HEK293 (cell line): ENCODE measurements at regions not wholly inside any gene's neighbourhood (a gene's known extent, or its start where the extent isn't known, plus 50 kb on each side); places are given as distances from the start of the nearest gene placed in this dataset.

Source experiments
- HOXA7 ChIP-seq: sonication (generic); formaldehyde crosslinking; IDR thresholded peaks from 2 replicates; pipeline ENCODE4 v1.8.1; 2022; ENCODE audit warnings: missing genetic modification reagents, borderline replicate concordance
- MYNN ChIP-seq: fragments of 450-650 bp; formaldehyde crosslinking; IDR thresholded peaks from 2 replicates; pipeline ENCODE4 v1.5.1; 2016; ENCODE audit warnings: missing biosample characterization, missing genetic modification characterization, borderline replicate concordance
- ZFHX2 ChIP-seq: fragments of 450-650 bp; formaldehyde crosslinking; conservative IDR thresholded peaks from 2 replicates; pipeline ENCODE4 v1.5.1; 2016; ENCODE audit warnings: missing biosample characterization, missing genetic modification characterization
- ZNF362 ChIP-seq: fragments of 450-650 bp; formaldehyde crosslinking; IDR thresholded peaks from 2 replicates; pipeline ENCODE4 v1.5.1; 2016; ENCODE audit warnings: missing biosample characterization, missing genetic modification characterization
- ZNF416 ChIP-seq: fragments of 450-650 bp; formaldehyde crosslinking; IDR thresholded peaks from 2 replicates; pipeline ENCODE4 v1.5.1; 2016; ENCODE audit warnings: missing biosample characterization, missing genetic modification characterization
- TF ChIP-seq, protein P1 (sequence below): fragments of 450-650 bp; formaldehyde crosslinking; IDR thresholded peaks from 2 replicates; pipeline ENCODE4 v1.5.1; 2016; ENCODE audit warnings: missing biosample characterization, missing genetic modification characterization

GRCh38 chr9:1881708-1882295 lies 133.3 kb upstream of the SMARCA2 start:
- no peak for TF ChIP-seq ZFHX2 (tag by site-specific recombination)
- TF ChIP-seq, protein P1, sequence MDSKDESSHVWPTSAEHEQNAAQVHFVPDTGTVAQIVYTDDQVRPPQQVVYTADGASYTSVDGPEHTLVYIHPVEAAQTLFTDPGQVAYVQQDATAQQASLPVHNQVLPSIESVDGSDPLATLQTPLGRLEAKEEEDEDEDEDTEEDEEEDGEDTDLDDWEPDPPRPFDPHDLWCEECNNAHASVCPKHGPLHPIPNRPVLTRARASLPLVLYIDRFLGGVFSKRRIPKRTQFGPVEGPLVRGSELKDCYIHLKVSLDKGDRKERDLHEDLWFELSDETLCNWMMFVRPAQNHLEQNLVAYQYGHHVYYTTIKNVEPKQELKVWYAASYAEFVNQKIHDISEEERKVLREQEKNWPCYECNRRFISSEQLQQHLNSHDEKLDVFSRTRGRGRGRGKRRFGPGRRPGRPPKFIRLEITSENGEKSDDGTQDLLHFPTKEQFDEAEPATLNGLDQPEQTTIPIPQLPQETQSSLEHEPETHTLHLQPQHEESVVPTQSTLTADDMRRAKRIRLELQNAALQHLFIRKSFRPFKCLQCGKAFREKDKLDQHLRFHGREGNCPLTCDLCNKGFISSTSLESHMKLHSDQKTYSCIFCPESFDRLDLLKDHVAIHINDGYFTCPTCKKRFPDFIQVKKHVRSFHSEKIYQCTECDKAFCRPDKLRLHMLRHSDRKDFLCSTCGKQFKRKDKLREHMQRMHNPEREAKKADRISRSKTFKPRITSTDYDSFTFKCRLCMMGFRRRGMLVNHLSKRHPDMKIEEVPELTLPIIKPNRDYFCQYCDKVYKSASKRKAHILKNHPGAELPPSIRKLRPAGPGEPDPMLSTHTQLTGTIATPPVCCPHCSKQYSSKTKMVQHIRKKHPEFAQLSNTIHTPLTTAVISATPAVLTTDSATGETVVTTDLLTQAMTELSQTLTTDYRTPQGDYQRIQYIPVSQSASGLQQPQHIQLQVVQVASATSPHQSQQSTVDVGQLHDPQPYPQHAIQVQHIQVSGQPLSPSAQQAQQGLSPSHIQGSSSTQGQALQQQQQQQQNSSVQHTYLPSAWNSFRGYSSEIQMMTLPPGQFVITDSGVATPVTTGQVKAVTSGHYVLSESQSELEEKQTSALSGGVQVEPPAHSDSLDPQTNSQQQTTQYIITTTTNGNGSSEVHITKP (tag by site-specific recombination) = no peak
- no peak for TF ChIP-seq ZNF416 (tag by site-specific recombination)
- no peak for TF ChIP-seq MYNN
- no peak for TF ChIP-seq HOXA7
- no peak for TF ChIP-seq ZNF362 (tag by site-specific recombination)
